Osteocyte (in vitro differentiated cells): ENCODE measurements at regions not wholly inside any gene's neighbourhood (a gene's known extent, or its start where the extent isn't known, plus 50 kb on each side); places are given as distances from the start of the nearest gene placed in this dataset.

Experiments used
- DNase-seq: peaks from one replicate; pipeline ENCODE4 v3.0.0; 2021; ENCODE audit warnings: mixed read lengths; ENCODE audit not compliant: unreplicated experiment; ENCODE audit errors: extremely low spot score
- H3K27ac Mint-ChIP-seq: one replicate; pipeline ENCODE4 v1.8.0; 2021; ENCODE audit warnings: mild to moderate bottlenecking, mixed read lengths; ENCODE audit not compliant: unreplicated experiment
- H3K27me3 Mint-ChIP-seq: one replicate; pipeline ENCODE4 v1.8.0; 2021; ENCODE audit warnings: mixed read lengths; ENCODE audit not compliant: unreplicated experiment
- H3K36me3 Mint-ChIP-seq: one replicate; pipeline ENCODE4 v1.8.0; 2021; ENCODE audit warnings: mixed read lengths; ENCODE audit not compliant: unreplicated experiment
- H3K4me1 Mint-ChIP-seq: one replicate; pipeline ENCODE4 v1.8.0; 2021; ENCODE audit warnings: mixed read lengths; ENCODE audit not compliant: unreplicated experiment
- H3K4me3 Mint-ChIP-seq: one replicate; pipeline ENCODE4 v1.8.0; 2021; ENCODE audit warnings: mild to moderate bottlenecking, moderate library complexity, mixed read lengths; ENCODE audit not compliant: unreplicated experiment
- H3K9me3 Mint-ChIP-seq: one replicate; pipeline ENCODE4 v1.8.0; 2021; ENCODE audit warnings: mixed read lengths; ENCODE audit not compliant: unreplicated experiment
- TF ChIP-seq, protein P1 (sequence below): fragments of 200-600 bp; sonication (generic); IDR thresholded peaks from 2 replicates; pipeline ENCODE4 v1.5.0; 2021; ENCODE audit warnings: antibody characterized with exemption, mild to moderate bottlenecking, moderate library complexity

GRCh38 chr6:15948930-15949900 is 179.7 kb upstream of the MYLIP start:
- DNase-seq, result no peak
- TF ChIP-seq, protein P1, sequence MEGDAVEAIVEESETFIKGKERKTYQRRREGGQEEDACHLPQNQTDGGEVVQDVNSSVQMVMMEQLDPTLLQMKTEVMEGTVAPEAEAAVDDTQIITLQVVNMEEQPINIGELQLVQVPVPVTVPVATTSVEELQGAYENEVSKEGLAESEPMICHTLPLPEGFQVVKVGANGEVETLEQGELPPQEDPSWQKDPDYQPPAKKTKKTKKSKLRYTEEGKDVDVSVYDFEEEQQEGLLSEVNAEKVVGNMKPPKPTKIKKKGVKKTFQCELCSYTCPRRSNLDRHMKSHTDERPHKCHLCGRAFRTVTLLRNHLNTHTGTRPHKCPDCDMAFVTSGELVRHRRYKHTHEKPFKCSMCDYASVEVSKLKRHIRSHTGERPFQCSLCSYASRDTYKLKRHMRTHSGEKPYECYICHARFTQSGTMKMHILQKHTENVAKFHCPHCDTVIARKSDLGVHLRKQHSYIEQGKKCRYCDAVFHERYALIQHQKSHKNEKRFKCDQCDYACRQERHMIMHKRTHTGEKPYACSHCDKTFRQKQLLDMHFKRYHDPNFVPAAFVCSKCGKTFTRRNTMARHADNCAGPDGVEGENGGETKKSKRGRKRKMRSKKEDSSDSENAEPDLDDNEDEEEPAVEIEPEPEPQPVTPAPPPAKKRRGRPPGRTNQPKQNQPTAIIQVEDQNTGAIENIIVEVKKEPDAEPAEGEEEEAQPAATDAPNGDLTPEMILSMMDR, result no peak
- H3K36me3 Mint-ChIP-seq, result no peaks in the 10 kb centered on the region
- H3K27ac Mint-ChIP-seq, result no peak overlapping the region
- H3K4me3 Mint-ChIP-seq, result no peak overlapping the region
- no peaks in the 10 kb centered on the region for H3K9me3 Mint-ChIP-seq
- no peaks in the 10 kb centered on the region for H3K27me3 Mint-ChIP-seq
- peaks cover 39% of the 10 kb centered on the region for H3K4me1 Mint-ChIP-seq

- no peaks in the 10 kb centered on the region for H3K36me3 Mint-ChIP-seq
- H3K4me3 Mint-ChIP-seq, result no peak overlapping the region
- no peak for DNase-seq
- peaks cover 26% of the 10 kb centered on the region for H3K4me1 Mint-ChIP-seq
- H3K27ac Mint-ChIP-seq, result no peak overlapping the region
- TF ChIP-seq, protein P1, result no peak
- H3K27me3 Mint-ChIP-seq, result no peaks in the 10 kb centered on the region
- H3K9me3 Mint-ChIP-seq, result no peaks in the 10 kb centered on the region
These were observed 181.0 kb upstream of the MYLIP start for GRCh38 chr6:15947923-15948322.

DNA sequence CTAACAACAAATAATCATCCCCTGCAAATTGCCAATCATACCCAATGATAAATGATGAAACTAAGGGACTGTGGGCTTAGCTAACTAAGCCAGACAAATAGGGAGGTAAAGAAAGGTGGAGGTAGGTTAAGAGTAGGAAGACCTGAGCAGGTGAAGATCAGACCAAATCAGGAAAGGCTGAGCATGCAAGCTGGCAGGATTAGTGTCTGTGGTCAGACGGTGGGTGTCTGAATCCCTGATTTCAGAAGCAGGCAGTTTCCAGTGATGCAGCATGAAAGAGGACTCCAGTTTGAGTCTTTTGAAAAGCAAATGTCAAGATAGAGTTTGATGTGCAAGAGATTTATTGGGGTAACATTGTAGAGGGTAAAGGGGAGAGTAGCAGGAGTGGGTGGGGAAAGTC is 181.4 kb upstream of the MYLIP start:
- Mint-ChIP-seq H3K27me3 (no peaks in the 10 kb centered on the region), H3K27ac (no peak overlapping the region), H3K4me3 (no peak overlapping the region), H3K4me1 (peaks cover 21% of the 10 kb centered on the region), H3K9me3 (no peaks in the 10 kb centered on the region), H3K36me3 (no peaks in the 10 kb centered on the region)
- TF ChIP-seq, protein P1, result no peak
- DNase-seq, result no peak

DNA sequence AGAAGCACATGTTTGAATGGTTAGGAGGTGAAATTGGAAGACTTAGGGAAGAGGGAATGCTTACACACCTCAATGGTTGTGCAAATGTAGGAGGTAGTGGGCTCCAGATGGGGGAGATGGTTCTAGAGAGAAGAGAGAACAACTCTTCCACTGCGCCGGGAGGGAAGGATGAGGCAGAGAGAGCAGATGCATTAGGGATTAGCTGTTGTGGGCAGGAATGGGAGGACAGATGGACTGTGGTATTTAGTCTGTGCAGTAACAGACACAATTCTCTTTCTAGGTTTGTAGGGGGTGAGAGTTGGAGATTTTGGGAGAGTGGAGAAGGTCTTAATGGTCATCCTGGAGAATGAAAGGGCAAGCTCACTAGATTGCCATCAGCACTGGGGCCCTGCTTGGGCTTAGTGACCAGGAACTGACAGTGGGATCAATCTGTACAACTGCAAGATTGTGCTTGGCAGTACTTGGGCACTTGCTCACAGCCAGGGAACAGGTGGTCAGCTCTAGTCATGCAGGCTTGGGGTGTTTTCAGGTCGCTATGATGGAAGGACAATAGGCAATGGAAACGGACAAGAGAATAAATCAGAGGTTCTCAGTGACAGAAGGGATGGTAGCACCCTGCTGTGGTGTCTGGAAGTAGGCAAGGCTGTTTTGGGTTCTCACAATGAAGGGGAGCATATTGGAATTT is 182.0 kb upstream of the MYLIP start:
- Mint-ChIP-seq H3K9me3 (no peaks in the 10 kb centered on the region), H3K36me3 (no peaks in the 10 kb centered on the region), H3K27ac (no peak overlapping the region), H3K4me1 (peaks cover 15% of the 10 kb centered on the region), H3K4me3 (no peak overlapping the region), H3K27me3 (no peaks in the 10 kb centered on the region)
- TF ChIP-seq, protein P1, result no peak
- DNase-seq, result no peak

DNA sequence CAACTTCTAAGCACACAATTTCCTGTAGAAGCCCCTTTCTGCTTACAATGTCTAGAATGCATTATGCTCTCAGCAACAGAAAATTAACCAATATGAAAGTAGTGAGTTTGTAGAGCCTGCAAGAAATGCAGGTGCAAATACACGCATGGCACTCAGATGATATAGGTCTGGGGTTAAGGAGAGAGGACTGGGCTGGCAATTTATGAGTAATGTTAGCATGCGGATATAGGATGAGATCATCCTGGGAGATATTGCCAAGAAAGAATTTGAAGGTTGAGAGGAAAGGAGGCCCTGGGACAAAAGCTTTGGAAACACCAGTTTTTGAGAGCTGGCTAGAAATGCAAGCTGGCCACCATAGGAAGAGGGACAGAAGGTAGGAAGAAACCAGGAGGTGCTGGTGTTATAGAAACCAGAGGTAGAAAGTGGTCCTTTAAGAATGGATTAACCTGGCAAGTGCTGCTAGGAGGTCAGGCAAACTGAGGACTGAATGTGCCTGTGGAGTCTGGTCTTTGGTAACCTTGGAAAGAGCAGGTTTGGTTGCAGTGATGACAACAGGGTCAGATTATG is 183.2 kb upstream of the MYLIP start:
- H3K27ac Mint-ChIP-seq, result no peak overlapping the region
- DNase-seq, result no peak

More for the DNA sequence above, 183.2 kb upstream of the MYLIP start:
- no peak overlapping the region for H3K4me3 Mint-ChIP-seq
- H3K36me3 Mint-ChIP-seq, result no peaks in the 10 kb centered on the region
- no peaks in the 10 kb centered on the region for H3K27me3 Mint-ChIP-seq
- peaks cover 3% of the 10 kb centered on the region for H3K9me3 Mint-ChIP-seq
- TF ChIP-seq, protein P1, result no peak
- peaks cover 14% of the 10 kb centered on the region for H3K4me1 Mint-ChIP-seq
